ENCODE measurements at regions not wholly inside any gene's neighbourhood (a gene's known extent, or its start where the extent isn't known, plus 50 kb on each side); places are given as distances from the start of the nearest gene placed in this dataset.

- no peak for ATAC-seq
- TF ChIP-seq ZFP30 (CRISPR knock-in tag; IDR thresholded peaks at IDR 0.05) (no peak), TCF4 (CRISPR knock-in tag; IDR thresholded peaks at IDR 0.05; ENCODE audit: borderline replicate concordance) (no peak), ZNF70 (CRISPR knock-in tag; IDR thresholded peaks at IDR 0.05) (no peak), RARB (CRISPR knock-in tag; IDR thresholded peaks at IDR 0.05) (no peak), CREB5 (CRISPR knock-in tag; IDR thresholded peaks at IDR 0.05; ENCODE audit: low read depth) (no peak), TOX (CRISPR knock-in tag; IDR thresholded peaks at IDR 0.05; ENCODE audit: borderline replicate concordance) (no peak), ZC3H10 (CRISPR knock-in tag; IDR thresholded peaks at IDR 0.05) (no peak), ZFP3 (CRISPR knock-in tag; IDR thresholded peaks at IDR 0.05) (no peak), ZNF565 (CRISPR knock-in tag; conservative IDR thresholded peaks at IDR 0.05; ENCODE audit: low read depth) (no peak), GLIS3 (CRISPR knock-in tag; IDR thresholded peaks at IDR 0.05) (no peak), PATZ1 (CRISPR knock-in tag; IDR thresholded peaks at IDR 0.05; ENCODE audit: borderline replicate concordance) (no peak), ARNTL (CRISPR knock-in tag; IDR thresholded peaks at IDR 0.05; ENCODE audit: borderline replicate concordance, low read depth) (no peak), ZNF8 (CRISPR knock-in tag; IDR thresholded peaks at IDR 0.05) (no peak), TSHZ2 (CRISPR knock-in tag; IDR thresholded peaks at IDR 0.05) (no peak), POU6F1 (CRISPR knock-in tag; IDR thresholded peaks at IDR 0.05; ENCODE audit: borderline replicate concordance, low read depth) (no peak), CSRNP3 (CRISPR knock-in tag; IDR thresholded peaks at IDR 0.05) (no peak), SNAI2 (CRISPR knock-in tag; IDR thresholded peaks at IDR 0.05) (no peak), PPARA (CRISPR knock-in tag; IDR thresholded peaks at IDR 0.05; ENCODE audit: borderline replicate concordance) (no peak), OSR1 (CRISPR knock-in tag; IDR thresholded peaks at IDR 0.05) (no peak), CSDC2 (CRISPR knock-in tag; IDR thresholded peaks at IDR 0.05) (no peak)
These were observed 986.6 kb downstream of the ZPLD1 start for GRCh38 chr3:103421460-103421859.

GRCh38 chr3:103437883-103438282 lies 1003.1 kb downstream of the ZPLD1 start:
- no peak for ATAC-seq
- TF ChIP-seq CREB5 (CRISPR knock-in tag; IDR thresholded peaks at IDR 0.05; ENCODE audit: low read depth) (no peak), GLIS3 (CRISPR knock-in tag; IDR thresholded peaks at IDR 0.05) (no peak), CSRNP3 (CRISPR knock-in tag; IDR thresholded peaks at IDR 0.05) (no peak), ZFP3 (CRISPR knock-in tag; IDR thresholded peaks at IDR 0.05) (no peak), ISL1 (CRISPR knock-in tag; IDR thresholded peaks at IDR 0.05) (no peak), POU6F1 (CRISPR knock-in tag; IDR thresholded peaks at IDR 0.05; ENCODE audit: borderline replicate concordance, low read depth) (no peak), ZC3H10 (CRISPR knock-in tag; IDR thresholded peaks at IDR 0.05) (no peak), ZNF8 (CRISPR knock-in tag; IDR thresholded peaks at IDR 0.05) (no peak), TSHZ2 (CRISPR knock-in tag; IDR thresholded peaks at IDR 0.05) (no peak), PPARA (CRISPR knock-in tag; IDR thresholded peaks at IDR 0.05; ENCODE audit: borderline replicate concordance) (no peak)
